Fibroblast of lung (primary cell): ENCODE measurements at regions not wholly inside any gene's neighbourhood (a gene's known extent, or its start where the extent isn't known, plus 50 kb on each side); places are given as distances from the start of the nearest gene placed in this dataset.

ENCODE experiments used
- CTCF ChIP-seq, 2 donors: IDR thresholded peaks in 1 of 2; conservative IDR thresholded peaks in 1 of 2; 1 replicate in 1 of 2; 2 replicates in 1 of 2; pipeline ENCODE4 v1.5.1; 2011 to 2012; ENCODE audit warnings: low read length in 2 of 2, control low read depth in 1 of 2, inconsistent platforms in 1 of 2, low read depth in 1 of 2, mild to moderate bottlenecking in 1 of 2
- EZH2 ChIP-seq: IDR thresholded peaks from 2 replicates; pipeline ENCODE4 v1.5.1; 2012; ENCODE audit warnings: low read length, control low read depth, mild to moderate bottlenecking; ENCODE audit errors: missing control alignments

- TF ChIP-seq CTCF (conservative IDR thresholded peaks at IDR 0.05 in 1 of 2, IDR thresholded peaks at IDR 0.05 in 1 of 2; ENCODE audit: low read depth in 1 of 2, low read length in 2 of 2) = no peak
- no peak for TF ChIP-seq EZH2
Measured at GRCh38 chr5:62066761-62067277, 239.2 kb upstream of the KIF2A start.
